GM18507 (cell line): ENCODE measurements at regions not wholly inside any gene's neighbourhood (a gene's known extent, or its start where the extent isn't known, plus 50 kb on each side); places are given as distances from the start of the nearest gene placed in this dataset.

Source experiments
- DNase-seq: peaks from one replicate; pipeline ENCODE4 v3.0.0; 2011; ENCODE audit warnings: low read depth; ENCODE audit not compliant: insufficient read length; ENCODE audit errors: extremely low spot score
- FAIRE-seq: peaks from 2 replicates; lab custom pipeline; 2011; peaks lifted over from hg19 to GRCh38; lab: Jason Lieb, UNC

DNA sequence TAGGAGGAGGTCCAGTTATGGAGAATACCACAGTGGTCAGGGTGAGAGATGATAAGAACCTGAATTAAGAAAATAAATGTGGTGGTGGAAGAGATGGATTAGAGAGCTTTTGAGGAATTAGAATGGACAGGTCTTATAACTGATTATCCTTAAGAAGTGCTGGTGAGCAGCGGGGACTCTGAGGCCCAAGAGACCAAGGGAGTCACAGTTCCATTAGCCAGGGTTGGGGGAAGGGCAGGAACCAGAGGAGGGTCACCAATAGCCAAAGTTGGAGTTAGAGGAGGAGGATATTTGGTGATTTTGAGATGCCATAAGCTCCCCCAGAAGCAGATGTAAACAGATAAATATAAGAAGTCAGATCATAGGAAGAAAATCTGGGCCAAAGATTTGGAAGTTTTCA is 87.1 kb upstream of the PAK5 start:
- DNase-seq = no peak

DNA sequence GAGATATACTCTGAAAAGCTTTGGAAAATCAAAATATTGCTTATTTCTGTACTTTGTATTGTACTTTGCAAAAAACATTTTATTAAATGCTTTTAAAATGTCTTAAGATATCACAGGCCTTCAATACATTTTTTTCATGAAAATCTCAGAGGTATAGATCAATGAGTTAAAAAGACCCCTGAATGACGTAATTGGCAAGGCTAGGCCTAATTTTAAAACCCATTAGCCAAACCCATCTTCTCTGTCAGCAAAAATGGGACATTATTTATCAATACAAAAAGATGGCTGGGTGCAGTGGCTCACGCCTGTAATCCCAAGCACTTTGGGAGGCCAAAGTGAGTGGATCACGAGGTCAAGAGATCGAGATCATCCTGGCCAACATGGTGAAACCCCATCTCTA is 84.8 kb upstream of the PAK5 start:
- DNase-seq (no peak), FAIRE-seq (no peak)

More for the DNA sequence above, 87.1 kb upstream of the PAK5 start:
- no peak for FAIRE-seq

DNA sequence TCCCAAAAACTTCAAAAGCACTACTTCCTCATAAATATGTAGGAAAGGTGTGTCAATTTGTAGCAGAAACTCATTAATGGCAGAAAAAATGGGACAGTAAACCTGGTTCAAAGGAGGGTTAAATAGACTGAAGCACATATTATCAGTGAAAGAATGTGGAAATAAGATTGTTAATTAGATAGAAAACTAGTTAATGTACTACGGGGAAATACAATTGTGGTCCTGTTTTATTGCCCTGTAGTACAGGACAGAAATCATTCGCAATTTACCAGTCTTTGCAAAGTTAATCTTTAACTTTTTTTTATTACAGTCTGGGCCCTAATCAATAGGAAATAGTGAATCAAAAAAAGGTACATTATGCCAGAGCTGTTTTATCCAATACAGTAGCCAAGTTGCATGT is 82.0 kb upstream of the PAK5 start:
- DNase-seq = no peak

GRCh38 chr20:9919271-9920014 is 80.6 kb upstream of the PAK5 start:
- peak; percentile 88 for FAIRE-seq
- DNase-seq = peak; percentile 42

More for the DNA sequence above, 82.0 kb upstream of the PAK5 start:
- FAIRE-seq = no peak

- DNase-seq (no peak), FAIRE-seq (peak; percentile 69)
These were observed 79.5 kb upstream of the PAK5 start for GRCh38 chr20:9918348-9918747.

DNA sequence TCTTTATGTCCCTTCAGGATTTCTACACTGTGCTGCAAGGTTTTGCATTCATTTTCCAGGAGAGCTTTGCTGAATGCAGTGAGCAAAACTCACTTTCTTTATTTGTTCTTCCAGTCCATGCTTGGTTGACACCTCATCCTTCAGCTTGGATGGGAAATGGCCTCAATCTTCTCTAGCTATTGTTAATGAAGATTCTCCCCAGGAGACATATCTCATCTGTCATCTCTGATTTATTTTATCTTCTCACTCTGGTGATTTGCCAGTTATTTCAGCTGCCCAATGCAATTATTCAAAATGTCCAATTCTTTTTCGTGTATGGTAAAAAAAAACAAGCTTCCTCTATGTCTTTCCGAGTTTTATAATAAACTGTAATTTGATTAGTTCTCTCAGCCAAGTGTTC is 77.9 kb upstream of the PAK5 start:
- FAIRE-seq = no peak

DNA sequence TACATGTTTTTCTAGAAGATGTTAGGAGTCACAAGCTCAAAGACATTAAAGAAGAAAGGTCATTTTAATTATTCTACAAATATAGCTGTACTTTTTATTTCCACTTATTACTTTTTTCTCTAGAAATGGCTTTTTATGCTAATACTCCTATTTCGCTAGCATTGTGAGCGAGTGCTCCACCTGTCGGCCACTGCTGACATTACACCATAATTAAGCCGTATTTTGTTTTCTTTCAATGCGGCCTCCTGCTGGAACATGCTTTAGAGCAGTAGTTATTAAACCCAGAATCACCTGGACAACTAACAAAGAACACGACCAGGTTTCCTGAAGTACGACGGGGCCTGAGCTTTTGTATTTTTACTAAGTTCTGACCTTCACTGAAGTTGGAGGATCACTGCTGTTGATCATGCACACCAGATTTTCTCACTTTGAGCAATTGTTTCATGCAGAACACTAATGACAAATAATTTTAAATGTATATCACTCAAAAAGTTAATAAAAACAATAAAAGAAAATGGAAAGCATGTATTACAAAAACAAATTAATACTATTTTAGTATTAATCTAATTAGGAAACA is 74.1 kb upstream of the PAK5 start:
- peak; percentile 85 for FAIRE-seq
- no peak for DNase-seq

More for the DNA sequence above, 77.9 kb upstream of the PAK5 start:
- no peak for DNase-seq

- FAIRE-seq = no peak
These were observed 73.4 kb upstream of the PAK5 start for GRCh38 chr20:9912290-9912689.

GRCh38 chr20:9911519-9911918 is 72.6 kb upstream of the PAK5 start:
- DNase-seq (no peak), FAIRE-seq (no peak)

More at GRCh38 chr20:9912290-9912689, 73.4 kb upstream of the PAK5 start:
- no peak for DNase-seq

GRCh38 chr20:9909167-9909566 is 70.3 kb upstream of the PAK5 start:
- FAIRE-seq (no peak), DNase-seq (no peak)

- FAIRE-seq = peak; percentile 15
- no peak for DNase-seq
These were observed 64.3 kb upstream of the PAK5 start for GRCh38 chr20:9903048-9903655.

GRCh38 chr20:9889270-9889981 is 50.5 kb upstream of the PAK5 start:
- DNase-seq = no peak
- no peak for FAIRE-seq
